AG20443 (cell line): ENCODE measurements at regions not wholly inside any gene's neighbourhood (a gene's known extent, or its start where the extent isn't known, plus 50 kb on each side); places are given as distances from the start of the nearest gene placed in this dataset.

ENCODE experiments used
- DNase-seq: peaks from one replicate; pipeline ENCODE4 v3.0.0; 2012; ENCODE audit warnings: low spot score, mixed read lengths

- no peak for DNase-seq
These were observed 119.9 kb upstream of the COL1A2 start for GRCh38 chr7:94274828-94275227.

GRCh38 chr7:94276027-94276426, 118.7 kb upstream of the COL1A2 start:
- DNase-seq, result no peak

- peak; percentile 51 for DNase-seq
These were observed 117.9 kb upstream of the COL1A2 start for GRCh38 chr7:94276795-94277194.

GRCh38 chr7:94277236-94277635, 117.5 kb upstream of the COL1A2 start:
- no peak for DNase-seq

- no peak for DNase-seq
These were observed 113.8 kb upstream of the COL1A2 start for GRCh38 chr7:94280851-94281250.

- no peak for DNase-seq
These were observed 110.6 kb upstream of the COL1A2 start for GRCh38 chr7:94284104-94284503.

- DNase-seq, result no peak
These were observed 108.6 kb upstream of the COL1A2 start for GRCh38 chr7:94286111-94286510.

- no peak for DNase-seq
These were observed 106.6 kb upstream of the COL1A2 start for GRCh38 chr7:94288096-94288495.

GRCh38 chr7:94289071-94289470, 105.6 kb upstream of the COL1A2 start:
- DNase-seq, result peak; percentile 85

GRCh38 chr7:94294471-94295131, 100.1 kb upstream of the COL1A2 start:
- DNase-seq, result no peak

- peak; percentile 54 for DNase-seq
These were observed 98.8 kb upstream of the COL1A2 start for GRCh38 chr7:94295850-94296249.

GRCh38 chr7:94296881-94297280, 97.8 kb upstream of the COL1A2 start:
- DNase-seq, result no peak

GRCh38 chr7:94297397-94297838, 97.3 kb upstream of the COL1A2 start:
- peak; percentile 88 for DNase-seq

GRCh38 chr7:94298943-94299342, 95.8 kb upstream of the COL1A2 start:
- DNase-seq, result peak; percentile 52

- no peak for DNase-seq
These were observed 94.4 kb upstream of the COL1A2 start for GRCh38 chr7:94300176-94300835.

GRCh38 chr7:94301024-94301586, 93.6 kb upstream of the COL1A2 start:
- DNase-seq, result peak; percentile 89

GRCh38 chr7:94303118-94303517, 91.6 kb upstream of the COL1A2 start:
- DNase-seq, result no peak

- peak; percentile 74 for DNase-seq
These were observed 91.0 kb upstream of the COL1A2 start for GRCh38 chr7:94303695-94304094.

- DNase-seq, result no peak
These were observed 89.8 kb upstream of the COL1A2 start for GRCh38 chr7:94304878-94305277.

GRCh38 chr7:94305836-94306235, 88.9 kb upstream of the COL1A2 start:
- no peak for DNase-seq

- DNase-seq, result no peak
These were observed 87.2 kb upstream of the COL1A2 start for GRCh38 chr7:94307399-94308048.

- DNase-seq, result no peak
These were observed 83.2 kb upstream of the COL1A2 start for GRCh38 chr7:94311515-94311914.

GRCh38 chr7:94313926-94314325, 80.8 kb upstream of the COL1A2 start:
- no peak for DNase-seq
